ENCODE measurements at regions not wholly inside any gene's neighbourhood (a gene's known extent, or its start where the extent isn't known, plus 50 kb on each side); places are given as distances from the start of the nearest gene placed in this dataset.

- no peak for TF ChIP-seq CTCF (conservative IDR thresholded peaks at IDR 0.05; ENCODE audit: low read depth, low read length)
- no peak for TF ChIP-seq MXI1 (IDR thresholded peaks at IDR 0.05; ENCODE audit: borderline replicate concordance, low read depth, low read length)
- TF ChIP-seq RCOR1 (IDR thresholded peaks at IDR 0.05; ENCODE audit: insufficient replicate concordance, low read length): no peak
- TF ChIP-seq POLR2A (IDR thresholded peaks at IDR 0.05; ENCODE audit: low read depth, low read length): no peak
- no peak for TF ChIP-seq MAFK (IDR thresholded peaks at IDR 0.05; ENCODE audit: low read depth, low read length)
- TF ChIP-seq RAD21 (IDR thresholded peaks at IDR 0.05; ENCODE audit: low read length): no peak
- no peak for TF ChIP-seq CEBPB (IDR thresholded peaks at IDR 0.05; ENCODE audit: low read depth, low read length)
- TF ChIP-seq CHD1 (IDR thresholded peaks at IDR 0.05; ENCODE audit: low read depth, low read length): no peak
- no peak for TF ChIP-seq USF2 (IDR thresholded peaks at IDR 0.05; ENCODE audit: low read depth, low read length)
Observed at GRCh38 chr7:47682874-47683273, 101.0 kb upstream of the TNS3 start.
